Endothelial cell of umbilical vein (primary cell): ENCODE measurements at regions not wholly inside any gene's neighbourhood (a gene's known extent, or its start where the extent isn't known, plus 50 kb on each side); places are given as distances from the start of the nearest gene placed in this dataset.

Experiments
- BruUV-seq: library from RNA; stranded (reverse); fragments of 400-500 nt; replicated peaks from 2 replicates; lab custom pipeline; 2021; lab: Mats Ljungman, UMichigan
- CTCF ChIA-PET: fragments of 300-600, 350-600 bp; sonication (Branson Sonifier 250); formaldehyde crosslinking; loops from one replicate; lab custom pipeline; 2021; ENCODE audit warnings: antibody characterized with exemption, inconsistent platforms; lab: Charles Lee
- POLR2A ChIA-PET: fragments of 300-600, 350-600 bp; sonication (Branson Sonifier 250); formaldehyde crosslinking; loops from one replicate; lab custom pipeline; 2021; ENCODE audit warnings: antibody characterized with exemption, inconsistent platforms; lab: Charles Lee
- DNase-seq: peaks from one replicate; pipeline ENCODE4 v3.0.0-alpha.2; 2011; ENCODE audit warnings: low read depth, low spot score
- FAIRE-seq: peaks from 2 replicates; lab custom pipeline; 2011; peaks lifted over from hg19 to GRCh38; lab: Jason Lieb, UNC
- H2AFZ ChIP-seq: 2 replicates; pipeline ENCODE4 v1.6.0; 2012; ENCODE audit warnings: low read depth, low read length, control low read depth, inconsistent platforms
- H3K27ac ChIP-seq: 2 replicates; pipeline ENCODE4 v1.5.1; 2011; ENCODE audit warnings: low read depth, mild to moderate bottlenecking, control low read depth, low read length, moderate library complexity; ENCODE audit not compliant: insufficient read depth
- H3K27me3 ChIP-seq, 2 experiments: 2 replicates each; pipeline versions ENCODE4 v1.6.0 to v1.6.1; 2011; ENCODE audit warnings: low read length in 2 of 2, mixed read lengths in 1 of 2; ENCODE audit not compliant: control insufficient read depth in 2 of 2, insufficient read depth in 2 of 2
- H3K36me3 ChIP-seq, 2 experiments: 2 replicates in 1 of 2; 3 replicates in 1 of 2; pipeline ENCODE4 v1.5.1; 2011; ENCODE audit warnings: low read length in 2 of 2, mild to moderate bottlenecking in 1 of 2, moderate library complexity in 1 of 2; ENCODE audit not compliant: control insufficient read depth in 2 of 2, insufficient read depth in 2 of 2; ENCODE audit errors: extremely low read depth in 1 of 2
- H3K4me1 ChIP-seq: 3 replicates; pipeline ENCODE4 v1.5.1; 2011; ENCODE audit warnings: mild to moderate bottlenecking, low read length; ENCODE audit not compliant: control insufficient read depth, insufficient read depth; ENCODE audit errors: extremely low read depth
- H3K4me2 ChIP-seq: 2 replicates; pipeline ENCODE4 v1.6.1; 2011; ENCODE audit warnings: low read length, control low read depth, mixed read lengths; ENCODE audit not compliant: insufficient read depth
- H3K4me3 ChIP-seq, 3 experiments: fragments of 200-600 bp in 1 of 3; sonication (generic), shearing (Covaris generic) in 1 of 3; replicated peaks in 1 of 3; 2 replicates each; pipeline ENCODE4 v1.5.1; 2011 to 2016; ENCODE audit warnings: control low read depth in 3 of 3, low read length in 3 of 3, mild to moderate bottlenecking in 2 of 3, inconsistent platforms in 1 of 3, low read depth in 1 of 3, moderate library complexity in 1 of 3; ENCODE audit not compliant: insufficient read depth in 1 of 3
- H3K79me2 ChIP-seq: 2 replicates; pipeline ENCODE4 v1.6.0; 2012; ENCODE audit warnings: low read length, inconsistent platforms; ENCODE audit not compliant: control insufficient read depth, insufficient read depth
- H3K9ac ChIP-seq: replicated peaks from 2 replicates; pipeline ENCODE3; 2011; ENCODE audit warnings: low read length, control low read depth; ENCODE audit not compliant: insufficient read depth; ENCODE audit errors: extremely low read depth
- H3K9me1 ChIP-seq: replicated peaks from 3 replicates; pipeline ENCODE4 v1.6.0; 2011; ENCODE audit warnings: mild to moderate bottlenecking, low read length; ENCODE audit not compliant: control insufficient read depth, insufficient read depth; ENCODE audit errors: extremely low read depth
- H3K9me3 ChIP-seq: replicated peaks from 2 replicates; pipeline ENCODE4 v1.5.1; 2012; ENCODE audit warnings: low read length, inconsistent platforms; ENCODE audit not compliant: control insufficient read depth, insufficient read depth
- H4K20me1 ChIP-seq: replicated peaks from 2 replicates; pipeline ENCODE3; 2011; ENCODE audit warnings: mild to moderate bottlenecking, low read length; ENCODE audit not compliant: control insufficient read depth, insufficient read depth; ENCODE audit errors: extremely low read depth
- CTCF ChIP-seq, 2 donors: IDR thresholded peaks; 1 replicate in 1 of 2; 2 replicates in 1 of 2; pipeline ENCODE4 v1.5.1; 2011; ENCODE audit warnings: low read length in 2 of 2, mild to moderate bottlenecking in 2 of 2, moderate library complexity in 2 of 2, control low read depth in 1 of 2, inconsistent platforms in 1 of 2, low read depth in 1 of 2; ENCODE audit not compliant: insufficient read depth in 1 of 2; ENCODE audit errors: extremely low read depth in 1 of 2
- EZH2 ChIP-seq: IDR thresholded peaks from 2 replicates; pipeline ENCODE4 v1.6.1; 2012; ENCODE audit warnings: borderline replicate concordance, low read depth, mild to moderate bottlenecking, moderate library complexity, low read length, inconsistent platforms; ENCODE audit not compliant: severe bottlenecking
- FOS ChIP-seq: IDR thresholded peaks from 2 replicates; pipeline ENCODE4 v1.6.1; 2011; ENCODE audit warnings: mild to moderate bottlenecking, low read length, moderate library complexity, borderline replicate concordance; ENCODE audit not compliant: insufficient read depth
- GATA2 ChIP-seq: IDR thresholded peaks from 2 replicates; pipeline ENCODE4 v1.7.0; 2011; ENCODE audit warnings: low read depth, mild to moderate bottlenecking, moderate library complexity, mixed read lengths, low read length; ENCODE audit not compliant: insufficient read length, insufficient read depth
- JUN ChIP-seq: IDR thresholded peaks from 2 replicates; pipeline ENCODE4 v1.6.1; 2011; ENCODE audit warnings: borderline replicate concordance, low read depth; ENCODE audit not compliant: insufficient read length, insufficient read depth
- MAX ChIP-seq: IDR thresholded peaks from 2 replicates; pipeline ENCODE4 v1.6.1; 2011; ENCODE audit not compliant: insufficient read depth, insufficient read length
- MYC ChIP-seq: IDR thresholded peaks from one replicate; pipeline ENCODE4 v1.6.1; 2011; ENCODE audit warnings: mild to moderate bottlenecking, low read depth, low read length
- POLR2A ChIP-seq: IDR thresholded peaks from 2 replicates; pipeline ENCODE4 v1.6.1; 2012; ENCODE audit warnings: low read depth, mild to moderate bottlenecking, control low read depth, low read length
- POLR2AphosphoS5 ChIP-seq: IDR thresholded peaks from 2 replicates; pipeline ENCODE4 v1.6.1; 2012; ENCODE audit warnings: low read depth, mild to moderate bottlenecking, control low read depth, low read length, moderate library complexity; ENCODE audit not compliant: insufficient read depth
- dilution Hi-C: fragments of 300-500 bp; cut with MboI; formaldehyde crosslinking; loops from one replicate; pipeline ENCODE4 v1.15.0; 2019; ENCODE audit warnings: low sequenced_read_pairs; ENCODE audit not compliant: extremely low pct_ligation_motif_present
- intact Hi-C: fragments of 100-400 bp; cut with micrococcal nuclease; formaldehyde crosslinking; loops from one replicate; pipeline ENCODE4 v1.10.0; 2022

GRCh38 chr3:104101736-104102135 is 1265.0 kb upstream of the ALCAM start:
- TF ChIP-seq FOS (no peak), GATA2 (no peak), MAX (no peak), POLR2AphosphoS5 (no peak), CTCF (IDR thresholded peaks at IDR 0.05; ENCODE audit: extremely low read depth in 1 of 2, insufficient read depth in 1 of 2, low read depth in 1 of 2, low read length in 2 of 2) (no peak), POLR2A (no peak), JUN (no peak), EZH2 (no peak), MYC (no peak)
- FAIRE-seq, result no peak
- dilution Hi-C loops (no loop called here), intact Hi-C loops (loop anchor here (1.0 kb wide), 2 partner anchors 1268 to 1417 kb away; no protein-coding TSS in a partner anchor)
- Histone ChIP-seq H4K20me1 (no peaks in the 10 kb centered on the region), H3K4me3 (no peak overlapping the region), H3K36me3 (no peaks in the 10 kb centered on the region), H3K27me3 (peaks cover 2 to 9% of the 10 kb centered on the region in 2 experiments), H3K4me1 (no peaks in the 10 kb centered on the region), H2AFZ (no peak overlapping the region), H3K27ac (no peak overlapping the region), H3K9ac (no peak overlapping the region), H3K9me1 (no peaks in the 10 kb centered on the region), H3K4me2 (no peak overlapping the region), H3K9me3 (no peaks in the 10 kb centered on the region), H3K79me2 (no peaks in the 10 kb centered on the region)
- ChIA-PET POLR2A (no interaction called here), CTCF (interaction anchor here (0.5 to 2.5 kb wide), 27 partner anchors 8 to 1643 kb away, joined by 3 to 24 read pairs (median 3); partner anchors contain the start of gene ALCAM)
- no TSS peak for BruUV-seq
- DNase-seq, result no peak
